Tibial nerve (tissue), 4 donors: ENCODE measurements at regions not wholly inside any gene's neighbourhood (a gene's known extent, or its start where the extent isn't known, plus 50 kb on each side); places are given as distances from the start of the nearest gene placed in this dataset.

ENCODE experiments used
- DNase-seq, 2 donors: peaks; one replicate each; pipeline ENCODE4 v3.0.0-alpha.2; 2019; ENCODE audit warnings: low spot score in 2 of 2
- H3K27ac ChIP-seq, 4 donors: fragments of 200-600 bp; sonication (generic) in 3 of 4; one replicate each; pipeline ENCODE4 v1.5.1; 2017 to 2019; ENCODE audit warnings: mild to moderate bottlenecking in 1 of 4
- H3K27me3 ChIP-seq, 2 donors: fragments of 200-600 bp; sonication (generic) in 1 of 2; one replicate each; pipeline versions ENCODE4 v1.5.1 to v1.6.0; 2017 to 2019
- H3K36me3 ChIP-seq, 3 donors: fragments of 200-600 bp; sonication (generic); one replicate each; pipeline ENCODE4 v1.5.1; 2018 to 2019
- H3K4me1 ChIP-seq, 4 donors: fragments of 200-600 bp; sonication (generic) in 3 of 4; one replicate each; pipeline ENCODE4 v1.5.1; 2017 to 2019
- H3K4me3 ChIP-seq, 4 donors: fragments of 200-600 bp; sonication (generic) in 3 of 4; one replicate each; pipeline ENCODE4 v1.5.1; 2017 to 2019; ENCODE audit warnings: mild to moderate bottlenecking in 1 of 4, moderate library complexity in 1 of 4
- H3K9me3 ChIP-seq, 4 donors: fragments of 200-600 bp; sonication (generic) in 3 of 4; one replicate each; pipeline ENCODE4 v1.5.1; 2017 to 2019
- CTCF ChIP-seq, 5 experiments: fragments of 200-600 bp in 3 of 5; fragments of 450-650 bp in 2 of 5; sonication (generic) in 3 of 5; IDR thresholded peaks; one replicate each; pipeline ENCODE4 v1.5.1; 2016 to 2019; ENCODE audit warnings: antibody characterized with exemption in 5 of 5, mild to moderate bottlenecking in 3 of 5, moderate library complexity in 2 of 5
- EP300 ChIP-seq, 2 donors: sonication (generic); formaldehyde crosslinking; IDR thresholded peaks; one replicate each; pipeline ENCODE4 v1.6.1; 2017; ENCODE audit warnings: antibody characterized with exemption in 2 of 2, mild to moderate bottlenecking in 1 of 2
- POLR2A ChIP-seq, 2 donors: fragments of 450-650 bp; IDR thresholded peaks; one replicate each; pipeline ENCODE4 v1.6.1; 2017; ENCODE audit warnings: antibody characterized with exemption in 2 of 2, mild to moderate bottlenecking in 2 of 2, moderate library complexity in 2 of 2
- WGBS, 2 donors: methylation state at CpG; one replicate each; pipeline ENCODE4 v1.1.5; 2018; 5-methylcytosine and 5-hydroxymethylcytosine counted together

DNA sequence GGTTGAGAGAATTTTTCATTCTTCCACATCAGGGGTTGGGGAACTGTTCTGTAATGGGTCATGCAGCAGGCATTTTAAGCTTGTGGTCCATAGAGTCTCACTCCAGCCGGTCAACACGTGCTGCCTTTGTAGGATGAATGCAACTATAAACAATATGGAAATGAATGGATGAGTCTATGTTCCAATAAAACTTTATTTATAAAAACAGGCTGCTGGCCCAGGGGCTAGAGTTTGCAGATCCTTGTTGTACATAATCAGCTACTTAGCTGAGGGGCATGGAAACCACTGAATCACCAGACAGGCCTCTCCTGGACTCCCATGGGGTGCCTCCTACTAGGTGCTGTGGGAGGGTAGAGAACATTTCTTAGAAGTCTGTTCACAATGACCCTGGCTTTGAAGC, 243.4 kb downstream of the BMP7 start:
- Histone ChIP-seq H3K27me3 (peaks cover 0 to 17% of the 10 kb centered on the region in 2 donors), H3K4me3 (no peak overlapping the region), H3K36me3 (no peaks in the 10 kb centered on the region), H3K27ac (no peak overlapping the region), H3K4me1 (no peaks in the 10 kb centered on the region), H3K9me3 (peaks cover 0 to 17% (median 0%) of the 10 kb centered on the region in 4 donors)
- DNase-seq: no peak
- 77 to 85% methylated on average over 2 of the region's 2 CpGs for WGBS, 2 donors
- TF ChIP-seq EP300 (IDR thresholded peaks at IDR 0.05) (no peak), POLR2A (IDR thresholded peaks at IDR 0.05) (no peak), CTCF (IDR thresholded peaks at IDR 0.05) (no peak)

GRCh38 chr20:57023997-57024396, 242.4 kb downstream of the BMP7 start:
- H3K27me3 ChIP-seq: peaks cover 0 to 17% of the 10 kb centered on the region in 2 donors
- H3K27ac ChIP-seq: no peak overlapping the region
- peaks cover 0 to 17% (median 0%) of the 10 kb centered on the region in 4 donors for H3K9me3 ChIP-seq
- 93 to 95% methylated on average over 9 of the region's 9 CpGs for WGBS, 2 donors
- no peak for DNase-seq
- H3K4me3 ChIP-seq: no peak overlapping the region
- no peaks in the 10 kb centered on the region for H3K36me3 ChIP-seq
- no peaks in the 10 kb centered on the region for H3K4me1 ChIP-seq
- no peak for TF ChIP-seq EP300 (IDR thresholded peaks at IDR 0.05)
- TF ChIP-seq CTCF (IDR thresholded peaks at IDR 0.05): no peak
- TF ChIP-seq POLR2A (IDR thresholded peaks at IDR 0.05): no peak

- Histone ChIP-seq H3K36me3 (no peaks in the 10 kb centered on the region), H3K27me3 (peaks cover 0 to 17% of the 10 kb centered on the region in 2 donors), H3K27ac (no peak overlapping the region), H3K4me1 (no peaks in the 10 kb centered on the region), H3K4me3 (no peak overlapping the region), H3K9me3 (peaks cover 0 to 17% (median 0%) of the 10 kb centered on the region in 4 donors)
- DNase-seq: no peak
- TF ChIP-seq EP300 (IDR thresholded peaks at IDR 0.05) (no peak), POLR2A (IDR thresholded peaks at IDR 0.05) (no peak), CTCF (IDR thresholded peaks at IDR 0.05) (no peak)
- 85 to 88% methylated on average over 4 of the region's 4 CpGs for WGBS, 2 donors
These were observed 241.6 kb downstream of the BMP7 start for GRCh38 chr20:57024849-57025248.

DNA sequence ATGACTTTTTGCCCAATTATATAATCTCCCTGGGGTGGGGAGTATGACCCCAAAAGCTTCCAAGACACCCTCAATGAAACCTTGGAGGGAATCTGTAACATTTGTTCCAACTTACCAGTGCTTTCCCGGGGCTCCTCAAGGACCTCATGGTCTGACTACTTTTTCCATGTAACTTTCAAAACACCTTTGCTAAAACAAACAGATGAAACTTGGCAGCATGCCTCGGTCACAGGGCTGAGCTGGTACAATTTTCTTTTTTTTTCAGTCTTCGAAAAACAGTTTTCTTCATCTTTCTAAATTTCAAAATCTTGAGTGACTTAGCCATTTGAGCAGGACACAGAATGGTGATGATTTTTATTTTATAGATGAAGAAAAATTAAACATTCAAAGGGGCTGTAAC, 241.2 kb downstream of the BMP7 start:
- Histone ChIP-seq H3K4me1 (no peaks in the 10 kb centered on the region), H3K4me3 (no peak overlapping the region), H3K36me3 (no peaks in the 10 kb centered on the region), H3K27me3 (peaks cover 0 to 17% of the 10 kb centered on the region in 2 donors), H3K27ac (no peak overlapping the region), H3K9me3 (peaks cover 0 to 17% (median 0%) of the 10 kb centered on the region in 4 donors)
- DNase-seq: no peak
- no peak for TF ChIP-seq EP300 (IDR thresholded peaks at IDR 0.05)
- TF ChIP-seq CTCF (IDR thresholded peaks at IDR 0.05): no peak
- no peak for TF ChIP-seq POLR2A (IDR thresholded peaks at IDR 0.05)
- WGBS, 2 donors: 75 to 77% methylated on average over 3 of the region's 3 CpGs

DNA sequence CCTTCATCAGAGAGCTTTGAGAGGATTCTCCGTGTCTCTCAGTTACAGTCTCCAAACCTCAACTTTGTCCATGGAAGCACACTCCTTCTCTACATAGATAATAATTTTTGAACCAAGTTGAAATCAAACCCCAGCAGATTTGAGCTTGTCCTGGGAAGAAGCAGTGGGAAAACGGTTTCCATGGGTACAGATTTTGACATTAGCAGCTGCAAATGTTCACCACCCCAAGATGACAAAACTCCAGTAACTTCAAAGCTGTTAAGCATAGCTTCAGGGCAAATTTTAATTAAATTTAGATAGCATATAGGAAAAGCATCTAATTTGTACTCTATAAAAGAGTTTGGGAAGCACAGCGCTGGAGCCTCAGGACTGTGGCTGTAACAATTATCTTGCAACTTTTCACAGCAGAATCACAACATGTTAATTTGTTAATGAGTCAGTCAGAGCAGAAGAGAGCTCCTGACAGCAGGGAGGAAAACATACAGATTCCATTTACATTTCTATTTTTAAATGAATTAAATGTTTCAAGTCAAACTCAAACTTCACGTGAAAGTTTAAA, 240.7 kb downstream of the BMP7 start:
- no peak for DNase-seq
- Histone ChIP-seq H3K27me3 (peaks cover 0 to 13% of the 10 kb centered on the region in 2 donors), H3K36me3 (no peaks in the 10 kb centered on the region), H3K9me3 (peaks cover 0 to 17% (median 0%) of the 10 kb centered on the region in 4 donors), H3K27ac (no peak overlapping the region), H3K4me3 (no peak overlapping the region), H3K4me1 (no peaks in the 10 kb centered on the region)
- TF ChIP-seq CTCF (IDR thresholded peaks at IDR 0.05) (no peak), EP300 (IDR thresholded peaks at IDR 0.05) (no peak), POLR2A (IDR thresholded peaks at IDR 0.05) (no peak)
- whole genome bisulfite sequencing, 2 donors: 61 to 64% methylated on average over 4 of the region's 4 CpGs
